ENCODE measurements at regions not wholly inside any gene's neighbourhood (a gene's known extent, or its start where the extent isn't known, plus 50 kb on each side); places are given as distances from the start of the nearest gene placed in this dataset.
A peak's percentile ranks its signal among the peaks of the same experiment; 100 is the strongest.

DNA sequence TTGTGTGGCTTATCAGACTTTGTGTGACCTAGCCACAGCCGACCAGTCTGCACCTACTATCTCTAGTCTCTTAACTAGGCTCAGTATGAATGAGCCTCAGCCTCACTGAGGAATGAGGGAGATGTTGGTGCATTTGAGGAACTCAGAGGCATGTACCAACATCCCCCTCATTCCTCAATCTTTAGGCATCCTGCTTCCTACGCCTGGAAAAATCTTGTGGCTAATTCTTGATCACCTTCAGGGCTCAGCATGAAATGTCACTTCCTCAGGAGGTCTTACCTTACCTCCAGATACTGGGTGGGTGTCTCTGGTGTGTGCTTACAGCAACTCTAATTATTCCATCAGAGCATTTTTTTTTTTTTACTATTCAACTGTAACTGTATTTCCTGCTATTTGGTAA, 148.8 kb upstream of the TMCC3 start:
- TF ChIP-seq EGR1 (IDR thresholded peaks at IDR 0.05) (no peak), REST (IDR thresholded peaks at IDR 0.05; ENCODE audit: low read depth) (no peak)
- TF ChIP-seq, protein P1, sequence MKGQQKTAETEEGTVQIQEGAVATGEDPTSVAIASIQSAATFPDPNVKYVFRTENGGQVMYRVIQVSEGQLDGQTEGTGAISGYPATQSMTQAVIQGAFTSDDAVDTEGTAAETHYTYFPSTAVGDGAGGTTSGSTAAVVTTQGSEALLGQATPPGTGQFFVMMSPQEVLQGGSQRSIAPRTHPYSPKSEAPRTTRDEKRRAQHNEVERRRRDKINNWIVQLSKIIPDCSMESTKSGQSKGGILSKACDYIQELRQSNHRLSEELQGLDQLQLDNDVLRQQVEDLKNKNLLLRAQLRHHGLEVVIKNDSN (IDR thresholded peaks at IDR 0.05) = no peak
- TF ChIP-seq, protein P2, sequence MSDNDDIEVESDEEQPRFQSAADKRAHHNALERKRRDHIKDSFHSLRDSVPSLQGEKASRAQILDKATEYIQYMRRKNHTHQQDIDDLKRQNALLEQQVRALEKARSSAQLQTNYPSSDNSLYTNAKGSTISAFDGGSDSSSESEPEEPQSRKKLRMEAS (IDR thresholded peaks at IDR 0.05) = no peak

- TF ChIP-seq CEBPB (IDR thresholded peaks at IDR 0.05) (no peak), YY1 (IDR thresholded peaks at IDR 0.05; ENCODE audit: low read depth) (no peak), REST (IDR thresholded peaks at IDR 0.05; ENCODE audit: low read depth) (no peak), FOXM1 (IDR thresholded peaks at IDR 0.05; ENCODE audit: borderline replicate concordance, low read depth) (no peak)
- TF ChIP-seq, protein P2 (IDR thresholded peaks at IDR 0.05) = no peak
Measured at GRCh38 chr12:94798113-94798512, 147.8 kb upstream of the TMCC3 start.

DNA sequence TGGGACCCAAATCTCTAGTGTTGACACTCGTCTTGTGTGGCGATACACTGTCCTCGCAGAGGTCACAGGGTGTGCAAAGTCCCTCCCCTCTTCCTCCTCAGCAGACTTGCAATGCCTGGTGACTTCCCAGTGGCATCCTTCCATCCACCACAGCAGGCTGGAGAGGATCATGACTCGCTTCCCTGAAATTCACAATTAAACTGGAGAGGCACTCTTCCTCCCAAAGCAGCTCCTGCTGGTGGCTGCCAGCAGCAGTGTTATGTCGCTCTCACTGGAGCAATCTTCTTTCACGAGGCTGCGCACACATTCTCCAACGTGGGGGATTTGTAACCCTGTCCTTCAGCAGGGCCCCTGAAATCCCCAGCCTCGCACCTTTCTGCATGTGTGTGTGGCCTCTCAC, 145.2 kb upstream of the TMCC3 start:
- TF ChIP-seq TEAD4 (IDR thresholded peaks at IDR 0.05) (0 out of 2 replicates have a peak, but pooled peaks have one; percentile 2), FOXM1 (IDR thresholded peaks at IDR 0.05; ENCODE audit: borderline replicate concordance, low read depth) (no peak)

DNA sequence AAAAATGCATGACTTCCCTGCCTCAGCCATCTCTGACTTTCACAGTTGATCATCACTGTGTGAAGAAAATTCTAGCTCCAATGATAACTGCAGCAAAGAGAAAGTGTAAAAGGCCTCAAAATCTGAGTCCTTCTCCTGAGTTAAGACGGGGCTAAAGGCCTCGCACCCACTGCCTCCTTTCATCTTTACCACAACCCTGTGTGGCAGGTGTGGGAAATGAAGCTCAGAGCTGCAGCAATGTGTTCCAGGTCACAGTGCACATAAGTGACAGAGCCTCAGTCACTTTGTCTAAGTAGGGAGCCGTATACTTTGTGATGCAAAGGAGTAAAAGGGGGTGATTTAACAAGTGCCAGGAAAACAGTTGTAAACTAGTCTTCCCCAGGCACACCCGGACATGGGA, 144.7 kb upstream of the TMCC3 start:
- TF ChIP-seq NFIC (IDR thresholded peaks at IDR 0.05) = no peak
- TF ChIP-seq FOXM1 (IDR thresholded peaks at IDR 0.05; ENCODE audit: borderline replicate concordance, low read depth) = no peak
- TF ChIP-seq YY1 (IDR thresholded peaks at IDR 0.05; ENCODE audit: low read depth) = no peak
- no peak for TF ChIP-seq CEBPB (IDR thresholded peaks at IDR 0.05)
- no peak for TF ChIP-seq EP300 (IDR thresholded peaks at IDR 0.05; ENCODE audit: borderline replicate concordance)
- no peak for TF ChIP-seq CREB1 (IDR thresholded peaks at IDR 0.05; ENCODE audit: low read depth)

DNA sequence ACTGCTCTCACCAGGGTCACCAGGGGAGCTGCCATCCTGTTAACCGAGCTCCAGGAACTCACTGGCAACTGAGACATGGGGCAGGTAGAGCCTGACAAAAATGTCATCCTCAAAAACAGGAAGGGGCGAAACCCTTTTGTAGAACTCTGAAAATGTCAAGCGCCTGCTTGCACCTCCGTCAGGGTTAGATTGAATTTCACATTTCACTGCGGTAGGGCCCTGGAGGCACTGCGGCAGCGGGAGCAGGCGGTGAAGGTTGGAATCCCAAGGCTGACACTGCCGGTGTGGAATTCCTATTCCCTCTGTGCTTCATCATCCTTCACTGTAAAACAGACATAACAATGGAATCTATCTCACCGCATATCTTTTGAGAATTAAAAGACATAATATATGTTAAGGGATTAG, 142.8 kb upstream of the TMCC3 start:
- TF ChIP-seq YY1 (IDR thresholded peaks at IDR 0.05; ENCODE audit: low read depth) = no peak
- no peak for TF ChIP-seq TAF1 (IDR thresholded peaks at IDR 0.05; ENCODE audit: low read depth)

DNA sequence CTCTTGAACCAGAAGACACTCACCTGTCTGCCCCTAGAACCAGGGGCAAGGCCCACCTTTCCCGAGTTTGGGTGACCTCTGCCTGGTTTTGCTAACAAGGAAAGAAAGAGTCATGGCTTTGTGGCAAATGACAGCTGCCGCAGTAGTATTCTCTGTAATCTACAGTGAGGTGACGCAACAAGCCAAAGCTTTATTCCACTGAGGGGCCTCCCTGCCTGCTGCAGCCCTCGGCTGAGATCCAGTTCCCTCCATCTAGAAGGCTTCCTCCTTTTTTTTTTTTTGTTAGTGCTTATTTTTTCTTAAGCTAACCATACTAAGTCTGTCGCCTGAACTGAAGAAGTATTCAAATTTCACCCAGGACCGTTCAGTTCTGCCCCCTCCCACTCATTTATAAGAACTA, 142.3 kb upstream of the TMCC3 start:
- TF ChIP-seq REST (IDR thresholded peaks at IDR 0.05; ENCODE audit: low read depth) = no peak
- no peak for TF ChIP-seq CREB1 (IDR thresholded peaks at IDR 0.05; ENCODE audit: low read depth)
- no peak for TF ChIP-seq NFIC (IDR thresholded peaks at IDR 0.05)
- TF ChIP-seq EP300 (IDR thresholded peaks at IDR 0.05; ENCODE audit: borderline replicate concordance) = no peak
- no peak for TF ChIP-seq EGR1 (IDR thresholded peaks at IDR 0.05)
- TF ChIP-seq FOXM1 (IDR thresholded peaks at IDR 0.05; ENCODE audit: borderline replicate concordance, low read depth) = no peak
- no peak for TF ChIP-seq TEAD4 (IDR thresholded peaks at IDR 0.05)

- TF ChIP-seq FOXM1 (IDR thresholded peaks at IDR 0.05; ENCODE audit: borderline replicate concordance, low read depth) (no peak), TCF12 (IDR thresholded peaks at IDR 0.05; ENCODE audit: low read depth) (no peak)
Measured at GRCh38 chr12:94791933-94792332, 141.6 kb upstream of the TMCC3 start.

Data from Ishikawa (cell line).